DMS 273 treated with DMSO at 0.1 percent for 48 hours (cell line): ENCODE measurements at regions not wholly inside any gene's neighbourhood (a gene's known extent, or its start where the extent isn't known, plus 50 kb on each side); places are given as distances from the start of the nearest gene placed in this dataset.

Experiments
- DNase-seq: peaks from one replicate; lab custom pipeline; 2025; lab: John Stamatoyannopoulos, UW

DNA sequence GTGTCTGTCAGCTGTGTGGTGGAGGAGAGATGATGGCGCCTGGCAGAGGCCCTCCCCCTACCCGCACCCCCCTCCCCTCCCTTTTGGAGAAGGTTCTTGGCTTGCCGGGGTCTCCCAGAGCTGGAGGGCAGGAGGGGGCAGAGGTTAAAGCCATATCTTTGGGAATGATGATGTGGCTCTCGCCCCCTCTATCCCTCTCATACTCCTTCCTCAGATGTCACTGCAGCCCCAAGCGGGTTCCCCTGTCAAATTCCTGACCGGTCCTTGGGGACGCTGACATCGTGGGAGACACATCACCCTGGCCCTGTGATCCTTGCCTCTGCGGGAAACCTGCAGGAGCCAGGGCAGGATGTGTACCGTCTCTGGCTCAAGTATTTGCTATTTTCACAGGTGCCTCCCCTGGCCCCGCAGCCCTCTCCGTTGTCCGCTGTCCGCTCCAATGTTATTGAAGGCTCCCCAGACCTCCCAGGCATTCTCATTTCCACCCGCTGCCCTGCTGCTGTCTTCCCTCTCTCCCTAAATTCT, 109.5 kb downstream of the FOXD1 start:
- DNase-seq: no peak

DNA sequence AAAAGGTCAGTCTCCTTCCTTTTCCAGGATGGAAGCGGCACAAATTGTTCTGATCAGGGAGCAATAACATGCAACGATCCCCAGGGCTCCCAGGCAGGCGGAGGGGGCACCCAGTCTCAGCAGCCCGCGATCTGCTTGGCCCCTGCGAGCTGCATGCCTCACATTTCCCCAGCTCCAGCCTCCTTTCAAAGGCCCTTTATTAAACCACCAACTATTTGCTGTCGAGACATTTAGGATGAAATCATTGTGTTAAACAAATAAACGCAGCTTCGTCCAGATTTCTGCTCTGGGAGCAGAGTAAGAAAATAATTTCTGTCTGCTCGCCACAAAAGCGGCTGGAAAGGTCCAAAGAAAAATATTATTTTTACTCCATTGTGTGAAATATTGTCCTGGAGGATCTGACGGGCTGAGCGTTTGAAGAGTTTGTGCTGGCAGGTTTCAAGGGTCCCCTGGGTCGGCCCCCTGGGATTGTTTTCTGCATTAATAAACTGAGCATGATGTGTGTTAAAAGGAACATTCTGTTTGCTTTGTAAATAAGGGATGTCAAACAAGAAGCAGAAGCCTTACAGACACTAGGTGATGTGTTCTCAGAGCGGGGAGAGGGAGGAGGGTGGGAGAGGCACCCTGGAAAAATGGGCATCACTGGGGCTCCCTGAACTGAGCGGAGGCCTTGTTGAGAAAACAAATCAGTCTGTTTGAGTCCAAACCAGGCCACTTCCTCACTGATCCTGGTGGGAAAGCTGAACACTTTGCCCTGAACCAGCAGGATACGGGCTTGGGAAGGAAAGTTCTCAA, 110.1 kb downstream of the FOXD1 start:
- no peak for DNase-seq

DNA sequence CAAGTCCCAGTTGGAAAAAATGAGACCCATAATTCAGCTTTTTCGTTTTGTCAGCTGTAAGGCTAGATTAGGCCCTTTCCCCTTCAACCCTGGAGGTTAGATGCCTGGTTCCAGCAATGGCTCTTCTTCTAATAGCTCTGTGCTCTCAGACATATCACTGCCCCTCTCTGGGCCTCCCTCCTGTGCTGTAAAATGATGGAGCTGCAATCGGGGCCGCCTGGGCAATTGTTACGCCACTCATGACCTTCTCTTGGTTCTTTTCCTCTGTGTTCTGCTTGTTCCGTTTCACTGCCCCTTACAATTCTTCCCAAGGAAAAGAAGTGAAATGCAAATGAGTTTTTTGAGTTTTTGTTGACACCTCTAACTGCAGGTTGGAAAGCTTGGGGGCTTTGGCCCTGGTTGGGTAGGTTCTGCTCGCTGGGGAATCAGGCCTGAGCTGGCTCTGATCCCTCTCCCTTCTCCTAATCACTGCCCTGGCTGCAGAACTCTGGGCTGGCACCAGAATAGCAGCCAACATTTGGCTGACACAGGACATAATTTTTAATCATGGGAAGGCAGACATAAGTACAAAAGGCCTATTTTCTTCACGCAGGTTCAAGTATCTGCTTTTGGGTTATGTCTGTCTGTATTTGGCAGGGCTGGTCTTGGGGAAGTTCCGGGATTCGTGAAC, 110.9 kb downstream of the FOXD1 start:
- no peak for DNase-seq

DNA sequence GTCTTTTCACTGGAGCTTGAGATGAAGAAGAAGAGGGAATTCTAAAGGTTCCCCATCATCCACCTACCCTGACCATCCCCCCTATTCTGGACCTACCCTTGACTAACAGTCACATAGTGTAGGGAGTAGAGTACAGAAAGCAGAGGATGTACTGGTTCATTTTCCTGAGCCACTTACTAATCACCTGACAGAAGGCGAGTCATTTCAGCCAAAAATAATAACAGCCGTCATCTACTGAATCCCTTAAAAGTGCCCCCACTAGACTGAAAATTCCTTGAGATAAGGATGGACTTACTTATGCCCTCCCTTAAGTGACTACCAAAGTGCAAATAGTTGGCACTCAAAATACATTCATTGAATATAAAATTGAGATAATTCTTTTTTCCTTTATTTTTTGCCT, 112.2 kb downstream of the FOXD1 start:
- no peak for DNase-seq

DNA sequence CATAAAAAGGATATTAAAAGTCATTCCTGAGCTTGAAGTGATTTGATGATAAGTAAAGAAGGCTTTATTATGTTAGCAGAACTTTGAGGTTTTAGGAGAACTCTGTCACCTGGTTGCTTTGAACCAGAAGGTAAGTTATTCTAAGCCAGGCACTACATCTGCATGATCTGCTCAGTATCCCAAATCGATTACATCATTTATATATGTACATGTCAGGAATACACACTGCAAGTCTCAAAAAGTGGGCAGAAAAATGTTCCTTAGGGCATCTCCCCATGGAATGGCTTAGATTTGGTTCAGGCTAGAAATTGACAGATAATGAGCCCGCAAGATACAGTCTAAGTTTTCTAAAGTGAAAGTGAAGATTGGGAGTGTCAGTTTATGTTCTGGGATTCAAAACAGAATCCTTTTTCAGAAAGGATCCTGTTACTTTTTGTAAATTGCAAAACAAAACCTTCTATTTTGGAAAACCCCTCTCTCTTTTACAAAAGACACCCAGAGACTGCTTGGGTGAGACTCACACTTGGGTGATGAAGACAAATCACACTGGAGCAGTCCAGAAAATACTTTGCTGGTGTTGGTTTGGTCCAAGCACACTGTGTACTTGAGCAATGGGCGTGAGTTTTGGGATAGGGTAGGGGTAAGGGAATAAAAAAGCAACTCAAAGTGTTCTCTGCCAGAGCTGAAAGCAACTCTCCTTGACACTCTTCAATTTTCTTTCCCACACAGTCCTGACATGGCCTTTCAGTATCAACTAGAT, 114.5 kb downstream of the FOXD1 start:
- no peak for DNase-seq

DNA sequence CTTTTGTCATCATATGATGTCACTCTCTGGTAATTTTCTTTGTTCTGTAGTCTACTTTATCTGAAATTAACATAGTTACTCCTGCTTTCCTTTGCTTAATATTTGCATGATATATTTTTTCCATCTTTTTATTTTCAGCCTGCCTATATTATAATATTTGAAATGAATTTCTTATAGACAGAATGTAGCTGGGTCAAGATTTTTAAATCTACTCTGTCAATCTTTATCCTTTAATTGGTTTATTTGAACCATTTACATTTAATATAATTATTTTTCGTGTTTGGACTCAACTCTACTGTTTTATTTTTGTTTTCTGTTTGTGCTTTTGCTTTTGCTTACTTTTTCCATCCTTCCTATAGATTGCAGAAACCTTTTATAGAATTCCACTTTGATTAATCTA, 118.0 kb downstream of the FOXD1 start:
- no peak for DNase-seq

DNA sequence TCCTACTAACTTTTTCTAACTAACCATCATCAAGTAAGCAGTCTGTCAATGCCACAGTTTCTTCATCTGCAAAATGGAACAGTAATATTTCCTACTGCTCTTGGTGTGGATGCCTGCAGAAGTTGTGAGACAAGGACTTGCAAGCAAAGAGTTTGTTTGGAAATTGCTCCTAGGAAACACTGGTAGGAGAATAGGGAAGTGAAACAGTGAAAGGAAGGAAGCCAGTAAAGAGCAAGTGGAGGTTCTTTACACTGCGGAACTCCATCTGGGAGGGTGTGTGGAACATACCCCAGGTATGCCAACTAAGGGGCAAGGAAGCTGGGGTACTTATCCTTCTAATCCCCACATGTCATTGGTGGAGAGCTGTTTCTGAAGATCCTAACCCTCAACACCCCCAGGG, 119.9 kb downstream of the FOXD1 start:
- no peak for DNase-seq

DNA sequence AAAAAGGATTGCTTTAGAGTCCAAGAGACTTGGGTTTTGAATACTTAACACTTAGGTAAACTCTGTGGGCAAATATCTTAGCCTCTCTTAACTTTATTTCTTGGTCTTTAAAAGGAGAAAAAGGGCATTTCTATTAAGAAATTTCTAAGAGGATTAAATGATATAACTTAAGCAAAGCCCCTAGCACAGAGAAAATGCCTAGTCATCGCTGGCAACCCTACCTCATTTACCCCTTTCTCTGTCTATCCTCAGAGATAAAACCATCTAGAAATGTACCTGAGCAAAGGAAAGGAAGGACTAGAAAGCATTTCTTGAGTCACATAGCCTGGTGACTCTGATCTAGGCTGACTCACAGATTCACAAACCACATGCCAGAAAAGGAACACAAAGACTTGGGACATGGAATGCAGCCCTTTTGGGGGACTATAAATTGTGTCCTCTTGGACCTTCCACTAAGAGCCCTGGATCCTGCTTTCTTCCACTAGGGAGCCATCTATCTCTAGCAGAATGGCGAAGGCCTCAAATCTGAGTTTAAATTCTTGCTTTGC, 120.6 kb downstream of the FOXD1 start:
- no peak for DNase-seq

DNA sequence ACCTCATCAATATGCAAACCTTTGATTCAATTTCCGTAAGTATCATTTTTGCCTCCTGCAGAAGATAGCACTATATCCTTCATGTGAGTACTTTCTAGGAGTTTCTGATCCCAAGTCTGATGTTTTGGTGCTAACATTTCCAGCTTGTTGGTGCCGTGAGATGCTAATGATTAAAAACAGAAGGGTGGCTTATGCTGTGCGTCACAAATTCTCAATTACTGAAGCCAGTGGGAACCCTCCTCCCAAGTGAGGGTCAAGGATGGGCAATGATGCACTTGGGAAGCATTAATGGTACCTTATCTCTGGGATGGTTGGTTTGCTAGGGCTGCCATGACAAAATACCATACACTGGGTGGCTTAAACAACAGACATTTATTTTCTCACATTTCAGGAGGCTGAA, 123.0 kb downstream of the FOXD1 start:
- no peak for DNase-seq

DNA sequence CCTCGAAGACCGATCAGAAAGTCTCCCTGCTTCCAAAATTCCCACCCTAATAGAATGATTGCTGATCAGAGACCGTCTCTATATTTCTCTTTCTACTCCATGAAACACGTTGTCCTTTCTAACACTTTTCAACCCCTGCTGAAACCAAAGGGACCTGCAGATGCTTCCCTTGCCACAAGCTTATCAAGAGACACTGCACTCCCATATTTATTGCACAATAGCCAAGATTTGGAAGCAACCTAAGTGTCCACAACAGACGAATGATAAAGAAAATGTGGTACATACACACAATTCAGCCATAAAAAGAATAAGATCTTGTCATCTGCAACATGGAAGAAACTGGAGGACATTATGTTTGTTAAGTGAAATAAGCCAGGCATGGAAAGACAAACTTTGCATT, 125.1 kb downstream of the FOXD1 start:
- no peak for DNase-seq

DNA sequence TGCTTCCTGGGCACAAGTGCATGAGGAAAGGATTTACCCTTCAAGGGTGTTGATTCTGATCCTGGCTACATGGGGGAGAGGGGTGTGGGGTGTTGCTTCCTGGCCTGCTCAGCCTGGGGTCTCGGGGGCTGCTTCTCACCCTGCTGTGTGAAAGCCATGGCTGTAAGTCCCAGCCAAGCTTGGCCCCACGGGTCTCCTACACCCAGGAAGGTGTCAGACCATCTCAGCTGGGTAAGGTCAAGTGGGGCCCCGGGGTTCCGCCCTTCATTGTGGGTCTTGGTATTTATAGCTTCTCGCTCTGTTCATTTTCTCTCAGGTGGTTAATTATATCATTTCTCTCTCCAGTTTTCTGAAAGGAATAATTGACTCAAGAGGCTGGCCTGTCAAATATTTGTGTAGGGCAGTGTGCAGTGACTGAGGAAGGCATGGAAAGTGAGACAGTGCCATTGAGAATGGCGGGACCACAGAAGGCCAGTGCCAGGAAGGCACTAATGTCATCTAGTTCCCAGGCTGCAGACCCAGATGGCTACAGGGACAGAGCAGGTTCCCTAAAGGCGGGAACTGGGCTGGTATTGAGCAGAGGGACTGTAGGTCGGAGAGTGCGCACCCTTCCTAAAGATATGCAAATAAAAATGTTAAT, 126.0 kb downstream of the FOXD1 start:
- DNase-seq: no peak

DNA sequence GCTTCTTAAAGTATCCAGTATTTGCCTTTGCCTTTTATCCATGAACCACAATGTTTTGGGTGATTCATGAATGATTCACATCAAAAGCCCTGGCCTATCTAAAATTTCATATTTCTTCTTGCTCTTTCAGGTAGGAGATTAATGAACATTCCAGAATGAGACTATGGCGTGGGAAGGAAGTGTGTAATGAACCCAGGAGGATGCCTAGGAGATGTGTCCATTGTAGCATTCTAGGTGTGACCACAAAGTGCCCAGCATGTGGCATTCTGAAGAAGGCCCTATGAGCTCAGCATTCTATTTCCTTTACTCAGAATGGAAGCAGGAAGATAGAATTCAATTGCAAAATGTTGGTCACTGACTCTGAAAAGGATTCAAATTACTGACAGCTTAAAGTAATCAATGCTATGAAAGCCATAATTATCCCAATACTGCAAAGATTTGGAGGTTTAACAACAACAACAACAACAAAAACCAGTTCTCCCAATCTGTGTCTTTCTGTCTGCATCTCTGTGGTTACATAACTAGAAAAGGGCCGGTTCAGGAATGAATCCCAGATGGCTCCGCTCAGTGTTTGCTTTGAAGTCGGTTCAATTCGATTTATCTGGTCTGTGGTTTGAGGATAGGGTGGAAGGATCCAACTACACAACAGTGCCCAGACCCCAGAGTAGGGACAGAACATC, 126.7 kb downstream of the FOXD1 start:
- DNase-seq: peak; percentile 20

DNA sequence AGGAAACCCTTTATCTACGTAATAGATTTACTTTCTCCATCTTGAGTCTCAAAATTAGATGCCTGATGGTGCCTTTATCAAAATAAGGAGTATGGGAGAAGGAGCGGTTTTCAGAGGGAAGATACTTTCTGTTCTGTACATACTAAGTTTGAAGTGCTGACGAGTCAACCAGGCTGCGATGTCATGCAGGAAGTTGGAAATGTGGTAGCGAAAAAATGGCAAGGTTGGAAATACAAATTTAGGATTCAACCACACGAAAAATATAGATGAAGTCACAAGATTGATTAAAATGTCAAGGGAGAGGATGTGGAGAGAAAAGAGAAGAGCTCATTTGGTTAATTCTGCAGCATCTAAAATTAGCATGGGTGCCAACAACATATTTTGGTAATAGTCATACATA, 129.5 kb downstream of the FOXD1 start:
- no peak for DNase-seq

DNA sequence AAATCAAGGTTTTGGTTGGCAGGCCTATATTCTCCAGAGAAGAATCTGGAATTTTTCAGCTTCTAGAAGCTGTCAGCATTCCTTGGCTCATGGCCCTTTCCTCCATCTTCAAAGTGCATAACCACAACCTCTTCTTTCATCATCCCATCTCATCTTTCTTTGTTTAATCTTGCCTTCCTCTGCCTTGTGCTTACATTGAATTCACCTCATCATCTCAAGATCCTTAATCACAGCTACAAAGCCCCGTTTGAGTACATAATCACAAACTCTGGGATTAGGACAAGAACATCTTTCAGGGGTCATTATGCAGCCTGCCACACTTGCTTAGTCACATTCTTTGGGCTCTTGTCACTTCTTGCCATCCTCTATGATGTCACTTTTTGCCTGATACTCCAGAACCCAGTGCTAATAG, 130.3 kb downstream of the FOXD1 start:
- no peak for DNase-seq

DNA sequence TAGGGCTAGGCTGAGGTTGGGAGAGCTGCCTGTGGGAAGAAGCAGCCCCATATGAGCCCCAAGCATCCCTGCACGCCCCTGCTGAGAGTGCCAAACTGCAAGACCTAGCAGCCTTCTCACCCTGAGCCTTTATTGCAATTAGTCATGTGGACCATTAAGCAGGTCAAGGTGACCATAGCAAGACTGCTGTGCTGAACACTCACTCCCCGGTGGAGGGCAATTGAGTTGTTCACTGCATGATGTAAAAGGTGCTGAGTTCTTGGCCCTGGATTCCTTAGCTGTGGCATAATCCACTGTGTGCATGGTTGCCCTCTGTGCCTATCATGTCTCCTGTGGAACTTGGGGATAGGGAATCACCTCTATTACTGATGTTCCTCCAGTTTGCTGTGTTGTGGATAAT, 131.1 kb downstream of the FOXD1 start:
- DNase-seq: no peak

DNA sequence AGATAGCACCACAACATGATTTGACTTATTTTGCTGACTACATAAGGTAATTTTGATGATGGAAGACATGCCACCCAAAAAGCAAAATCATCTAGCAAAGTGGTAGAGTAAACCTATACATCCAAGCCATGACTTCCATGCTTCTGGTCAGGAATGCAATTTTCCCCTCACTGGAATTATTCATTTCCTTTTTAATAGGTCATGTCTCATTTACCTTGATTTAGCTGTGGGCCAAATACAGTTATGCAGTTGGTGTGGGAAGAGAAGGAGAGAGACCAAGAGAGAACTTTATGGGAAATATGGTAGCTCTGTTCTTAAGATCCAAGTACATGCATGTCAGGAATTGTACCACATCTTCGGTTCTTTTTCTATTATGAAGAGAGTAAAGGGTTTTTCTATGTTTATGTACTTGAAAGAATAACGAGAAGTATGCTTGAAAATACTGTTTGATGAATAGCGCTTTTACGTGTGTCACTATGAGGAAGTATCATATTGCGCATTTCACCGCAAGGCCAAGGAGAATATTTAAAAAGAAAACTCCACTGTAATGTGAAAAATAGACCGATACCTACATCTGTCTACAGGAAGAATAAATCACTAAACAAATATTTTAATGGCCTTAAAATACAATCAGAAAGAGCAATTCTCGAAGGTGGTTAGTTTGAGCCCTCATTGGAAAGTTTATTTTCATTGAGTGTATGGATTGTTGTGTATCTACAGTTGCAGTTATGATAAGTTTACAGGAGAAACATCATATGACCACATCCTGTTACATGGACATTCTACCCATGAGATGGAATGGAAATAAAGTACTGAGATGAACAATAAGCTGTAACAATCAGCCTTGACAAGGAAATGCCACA, 134.0 kb downstream of the FOXD1 start:
- no peak for DNase-seq

DNA sequence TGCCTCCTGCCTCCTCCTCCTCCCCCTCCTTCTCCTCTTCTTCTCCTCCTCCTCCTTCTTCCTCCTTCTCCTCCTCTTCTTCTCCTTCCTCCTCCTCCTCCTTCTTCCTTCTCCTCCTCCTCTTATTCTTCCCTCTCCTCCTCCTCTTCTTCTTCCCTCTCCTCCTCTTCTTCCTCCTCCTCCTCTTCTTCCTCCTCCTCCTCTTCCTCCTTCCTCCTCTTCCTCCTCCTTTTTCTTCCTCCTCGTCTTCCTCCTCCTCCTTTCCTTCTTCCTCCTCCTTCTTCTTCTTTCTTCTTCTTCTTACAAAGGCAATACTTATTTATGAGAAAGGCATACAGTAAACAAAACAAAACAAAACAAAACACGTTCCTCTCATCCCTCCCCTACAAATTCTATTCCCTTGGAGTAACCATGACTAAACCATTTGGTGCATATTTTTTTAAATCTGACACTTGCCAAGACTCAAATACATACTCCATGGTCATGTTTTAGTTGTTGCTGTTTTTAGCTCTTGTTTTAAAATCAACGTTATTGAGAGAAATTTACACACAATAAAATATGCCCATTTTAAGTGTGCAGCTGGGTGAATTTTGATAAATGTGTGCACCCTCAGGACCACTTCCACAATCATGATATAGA, 135.6 kb downstream of the FOXD1 start:
- DNase-seq: no peak

DNA sequence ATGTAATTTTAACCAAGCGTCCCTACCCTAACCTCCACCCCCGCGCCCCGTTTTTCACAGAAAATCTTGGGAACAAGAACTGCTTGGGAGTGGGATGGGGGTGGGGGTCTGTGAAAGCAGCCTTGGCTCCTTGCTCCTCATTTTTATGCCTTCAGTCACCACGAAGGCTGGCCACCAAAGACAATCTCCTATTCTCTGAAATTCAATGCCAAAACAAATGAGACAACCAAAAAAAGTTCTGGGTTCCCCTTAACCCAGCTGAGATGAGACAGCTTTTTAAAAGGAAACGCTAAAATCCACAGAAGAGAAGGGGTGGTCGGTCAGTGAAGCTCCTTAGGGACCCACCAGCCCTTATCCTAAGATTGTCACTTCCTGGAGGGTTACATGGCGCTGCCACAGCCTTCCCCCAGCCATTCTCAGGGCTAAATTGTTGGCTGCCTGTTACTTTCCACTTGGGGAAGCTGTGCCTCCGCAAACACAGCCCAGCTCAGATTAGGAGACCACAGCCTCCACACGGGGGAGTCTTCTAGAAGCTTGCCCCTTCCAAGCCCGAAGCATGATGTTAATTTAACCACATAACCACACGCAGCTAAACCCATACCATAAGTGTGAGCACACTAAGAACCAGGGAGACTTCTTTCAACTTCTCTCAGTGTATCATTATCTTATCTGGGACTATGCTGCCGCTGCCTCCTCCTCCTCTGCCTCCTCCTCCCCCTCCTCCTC, 136.3 kb downstream of the FOXD1 start:
- no peak for DNase-seq
